SU-DHL-6 (cell line): ENCODE measurements at regions not wholly inside any gene's neighbourhood (a gene's known extent, or its start where the extent isn't known, plus 50 kb on each side); places are given as distances from the start of the nearest gene placed in this dataset.

ENCODE experiments used
- EZH2phosphoT487 ChIP-seq: fragments of 200-600 bp; sonication (generic), shearing (Covaris generic); conservative IDR thresholded peaks from 2 replicates; pipeline ENCODE4 v1.6.1; 2018; ENCODE audit warnings: mild to moderate bottlenecking, antibody characterized with exemption, low read length, moderate library complexity, mixed read lengths
- TF ChIP-seq, protein P1 (sequence below): fragments of 200-600 bp; sonication (generic); IDR thresholded peaks from one replicate; pipeline ENCODE4 v1.5.1; 2017; ENCODE audit warnings: antibody characterized with exemption, mild to moderate bottlenecking, low read length, moderate library complexity; ENCODE audit not compliant: insufficient read depth, poor library complexity, severe bottlenecking

DNA sequence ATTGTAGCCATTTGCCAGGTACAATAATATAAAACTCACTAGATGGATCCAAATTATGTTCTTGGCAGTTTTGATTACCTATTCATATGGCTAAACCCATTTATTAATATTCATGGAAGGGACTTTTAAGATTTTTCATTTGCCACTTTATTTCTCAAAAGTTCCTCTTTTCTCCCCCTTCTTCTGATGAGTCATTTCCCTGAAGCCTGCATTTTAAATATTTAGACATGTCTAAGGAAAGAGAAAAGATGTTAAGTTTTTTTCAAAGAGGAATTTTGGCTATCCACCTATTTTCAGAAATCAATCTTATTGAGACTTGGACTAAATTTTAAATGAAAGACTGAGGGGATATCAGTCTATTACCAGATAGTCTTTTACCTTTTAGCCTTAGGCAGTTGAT, 1189.4 kb downstream of the EFNA5 start:
- TF ChIP-seq, protein P1, sequence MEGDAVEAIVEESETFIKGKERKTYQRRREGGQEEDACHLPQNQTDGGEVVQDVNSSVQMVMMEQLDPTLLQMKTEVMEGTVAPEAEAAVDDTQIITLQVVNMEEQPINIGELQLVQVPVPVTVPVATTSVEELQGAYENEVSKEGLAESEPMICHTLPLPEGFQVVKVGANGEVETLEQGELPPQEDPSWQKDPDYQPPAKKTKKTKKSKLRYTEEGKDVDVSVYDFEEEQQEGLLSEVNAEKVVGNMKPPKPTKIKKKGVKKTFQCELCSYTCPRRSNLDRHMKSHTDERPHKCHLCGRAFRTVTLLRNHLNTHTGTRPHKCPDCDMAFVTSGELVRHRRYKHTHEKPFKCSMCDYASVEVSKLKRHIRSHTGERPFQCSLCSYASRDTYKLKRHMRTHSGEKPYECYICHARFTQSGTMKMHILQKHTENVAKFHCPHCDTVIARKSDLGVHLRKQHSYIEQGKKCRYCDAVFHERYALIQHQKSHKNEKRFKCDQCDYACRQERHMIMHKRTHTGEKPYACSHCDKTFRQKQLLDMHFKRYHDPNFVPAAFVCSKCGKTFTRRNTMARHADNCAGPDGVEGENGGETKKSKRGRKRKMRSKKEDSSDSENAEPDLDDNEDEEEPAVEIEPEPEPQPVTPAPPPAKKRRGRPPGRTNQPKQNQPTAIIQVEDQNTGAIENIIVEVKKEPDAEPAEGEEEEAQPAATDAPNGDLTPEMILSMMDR: no peak
- no peak for TF ChIP-seq EZH2phosphoT487
